GM23248 (cell line): ENCODE measurements at regions not wholly inside any gene's neighbourhood (a gene's known extent, or its start where the extent isn't known, plus 50 kb on each side); places are given as distances from the start of the nearest gene placed in this dataset.
A peak's percentile ranks its signal among the peaks of the same experiment; 100 is the strongest.

Experiments
- DNase-seq: peaks from one replicate; pipeline ENCODE4 v3.0.0-alpha.2; 2015
- H2AFZ ChIP-seq: fragments of 200-600 bp; sonication (generic); 2 replicates; pipeline ENCODE4 v1.6.1; 2016; ENCODE audit warnings: antibody characterized with exemption
- H3F3A ChIP-seq: fragments of 200-600 bp; sonication (generic); 2 replicates; pipeline ENCODE4 v1.6.1; 2016; ENCODE audit warnings: mild to moderate bottlenecking, antibody characterized with exemption, mixed run types; ENCODE audit not compliant: insufficient read depth
- H3K27ac ChIP-seq: fragments of 200-600 bp; sonication (generic); 2 replicates; pipeline ENCODE4 v1.5.1; 2016; ENCODE audit warnings: mild to moderate bottlenecking
- H3K27me3 ChIP-seq: fragments of 200-600 bp; sonication (generic); replicated peaks from 2 replicates; pipeline ENCODE4 v1.6.1; 2016; ENCODE audit warnings: mild to moderate bottlenecking; ENCODE audit not compliant: insufficient read depth
- H3K36me3 ChIP-seq: fragments of 200-600 bp; sonication (generic); 2 replicates; pipeline ENCODE4 v1.6.1; 2016; ENCODE audit warnings: low read depth, mild to moderate bottlenecking
- H3K4me1 ChIP-seq: fragments of 200-600 bp; sonication (generic); 2 replicates; pipeline ENCODE4 v1.6.1; 2016; ENCODE audit warnings: mild to moderate bottlenecking; ENCODE audit not compliant: insufficient read depth
- H3K4me2 ChIP-seq: fragments of 200-600 bp; sonication (generic); one replicate; pipeline ENCODE4 v1.6.1; 2016; ENCODE audit warnings: mild to moderate bottlenecking; ENCODE audit not compliant: unreplicated experiment
- H3K4me3 ChIP-seq: fragments of 200-600 bp; sonication (generic); 2 replicates; pipeline ENCODE4 v1.5.1; 2016; ENCODE audit warnings: mild to moderate bottlenecking
- H3K79me2 ChIP-seq: fragments of 200-600 bp; sonication (generic); 2 replicates; pipeline ENCODE4 v1.6.1; 2016; ENCODE audit warnings: mild to moderate bottlenecking; ENCODE audit not compliant: insufficient read depth
- H3K9ac ChIP-seq: fragments of 200-600 bp; sonication (generic); 2 replicates; pipeline ENCODE4 v1.6.1; 2016; ENCODE audit warnings: mild to moderate bottlenecking
- H3K9me2 ChIP-seq: fragments of 200-600 bp; sonication (generic); 2 replicates; pipeline ENCODE4 v1.6.1; 2016; ENCODE audit warnings: mixed run types, mild to moderate bottlenecking, moderate library complexity; ENCODE audit not compliant: insufficient read depth
- H3K9me3 ChIP-seq: fragments of 200-600 bp; sonication (generic); one replicate; pipeline ENCODE4 v1.6.1; 2017; ENCODE audit warnings: low read depth
- H4K20me1 ChIP-seq: fragments of 200-600 bp; sonication (generic); 2 replicates; pipeline ENCODE4 v1.6.0; 2016; ENCODE audit not compliant: insufficient read depth
- EZH2 ChIP-seq: fragments of 200-600 bp; sonication (generic); IDR thresholded peaks from 2 replicates; pipeline ENCODE4 v1.6.1; 2018; ENCODE audit warnings: antibody characterized with exemption, mild to moderate bottlenecking; ENCODE audit not compliant: insufficient read depth, poor library complexity, severe bottlenecking
- EZH2phosphoT487 ChIP-seq: fragments of 200-600 bp; sonication (generic); IDR thresholded peaks from 2 replicates; pipeline ENCODE4 v1.6.1; 2018; ENCODE audit warnings: antibody characterized with exemption, moderate library complexity, mild to moderate bottlenecking, low read depth; ENCODE audit not compliant: insufficient read depth
- WGBS, 2 experiments: methylation state at CpG; one replicate each; pipeline ENCODE4 v1.1.6; 2015 to 2017; ENCODE audit warnings: low lambda C conversion rate in 2 of 2, low coverage in 1 of 2; ENCODE audit errors: missing lambda C conversion rate in 2 of 2; 5-methylcytosine and 5-hydroxymethylcytosine counted together
- in situ Hi-C: fragments of 300-500 bp; cut with MboI; formaldehyde crosslinking; loops from 2 replicates; pipeline ENCODE4 v1.15.0; 2020

GRCh38 chr3:124456506-124456905 is 273.7 kb upstream of the UMPS start:
- Histone ChIP-seq H3K4me2 (no peak overlapping the region), H2AFZ (no peak overlapping the region), H3K27me3 (peaks cover 12% of the 10 kb centered on the region), H3F3A (no peaks in the 10 kb centered on the region), H3K4me3 (no peak overlapping the region), H3K9ac (no peak overlapping the region), H3K79me2 (no peaks in the 10 kb centered on the region), H3K4me1 (no peaks in the 10 kb centered on the region), H3K9me3 (no peaks in the 10 kb centered on the region), H3K27ac (no peak overlapping the region), H3K9me2 (no peaks in the 10 kb centered on the region), H3K36me3 (no peaks in the 10 kb centered on the region), H4K20me1 (no peaks in the 10 kb centered on the region)
- 87% methylated on average over 9 to 11 of the region's 11 CpGs for WGBS, 2 experiments
- DNase-seq, result no peak
- no peak for TF ChIP-seq EZH2
- TF ChIP-seq EZH2phosphoT487, result no peak
- in situ Hi-C loops, result no loop called here

- Histone ChIP-seq H2AFZ (no peak overlapping the region), H3K4me1 (no peaks in the 10 kb centered on the region), H3K9ac (no peak overlapping the region), H3F3A (no peaks in the 10 kb centered on the region), H3K79me2 (no peaks in the 10 kb centered on the region), H3K4me2 (no peak overlapping the region), H3K9me3 (no peaks in the 10 kb centered on the region), H3K4me3 (no peak overlapping the region), H4K20me1 (no peaks in the 10 kb centered on the region), H3K36me3 (no peaks in the 10 kb centered on the region), H3K27ac (no peak overlapping the region), H3K9me2 (no peaks in the 10 kb centered on the region), H3K27me3 (peaks cover 19% of the 10 kb centered on the region)
- in situ Hi-C loops, result loop anchor here (10.0 kb wide), 1 partner anchor 445 kb away; no protein-coding TSS in a partner anchor
- no peak for TF ChIP-seq EZH2phosphoT487
- no peak for TF ChIP-seq EZH2
- DNase-seq, result peak; percentile 34
- WGBS, 2 experiments, result 58 to 75% methylated on average over 2 of the region's 2 CpGs
Observed at GRCh38 chr3:124459678-124460077, 270.6 kb upstream of the UMPS start.

GRCh38 chr3:124461126-124461525 is 269.1 kb upstream of the UMPS start:
- DNase-seq, result no peak
- H2AFZ ChIP-seq, result no peak overlapping the region
- no peaks in the 10 kb centered on the region for H4K20me1 ChIP-seq
- H3K9ac ChIP-seq, result no peak overlapping the region
- in situ Hi-C loops, result loop anchor here (10.0 kb wide), 1 partner anchor 446 kb away; no protein-coding TSS in a partner anchor
- H3K4me2 ChIP-seq, result no peak overlapping the region
- H3K9me2 ChIP-seq, result no peaks in the 10 kb centered on the region
- peaks cover 19% of the 10 kb centered on the region for H3K27me3 ChIP-seq
- 72 to 74% methylated on average over 2 of the region's 2 CpGs for WGBS, 2 experiments
- H3F3A ChIP-seq, result no peaks in the 10 kb centered on the region
- no peaks in the 10 kb centered on the region for H3K9me3 ChIP-seq
- H3K36me3 ChIP-seq, result no peaks in the 10 kb centered on the region
- no peak overlapping the region for H3K4me3 ChIP-seq
- no peaks in the 10 kb centered on the region for H3K79me2 ChIP-seq
- H3K4me1 ChIP-seq, result no peaks in the 10 kb centered on the region
- H3K27ac ChIP-seq, result no peak overlapping the region
- TF ChIP-seq EZH2 (no peak), EZH2phosphoT487 (no peak)

- 58 to 62% methylated on average over 4 of the region's 4 CpGs for WGBS, 2 experiments
- TF ChIP-seq EZH2, result no peak
- no peak for TF ChIP-seq EZH2phosphoT487
- Histone ChIP-seq H4K20me1 (no peaks in the 10 kb centered on the region), H3K27me3 (peaks cover 19% of the 10 kb centered on the region), H3F3A (no peaks in the 10 kb centered on the region), H3K4me3 (no peak overlapping the region), H3K9me2 (no peaks in the 10 kb centered on the region), H3K36me3 (no peaks in the 10 kb centered on the region), H3K4me2 (no peak overlapping the region), H3K79me2 (no peaks in the 10 kb centered on the region), H3K4me1 (no peaks in the 10 kb centered on the region), H3K9ac (no peak overlapping the region), H3K27ac (no peak overlapping the region), H3K9me3 (no peaks in the 10 kb centered on the region), H2AFZ (no peak overlapping the region)
- no peak for DNase-seq
- in situ Hi-C loops, result loop anchor here (10.0 kb wide), 1 partner anchor 447 kb away; no protein-coding TSS in a partner anchor
Observed at GRCh38 chr3:124461838-124462632, 268.2 kb upstream of the UMPS start.
